C4-2B (cell line): ENCODE measurements at regions not wholly inside any gene's neighbourhood (a gene's known extent, or its start where the extent isn't known, plus 50 kb on each side); places are given as distances from the start of the nearest gene placed in this dataset.

Source experiments
- H3K27ac ChIP-seq: fragments of 450-650 bp; 2 replicates; pipeline ENCODE4 v1.5.1; 2017
- CTCF ChIP-seq: fragments of 450-650 bp; conservative IDR thresholded peaks from 2 replicates; pipeline ENCODE4 v1.5.1; 2017; ENCODE audit warnings: mild to moderate bottlenecking
- ZFX ChIP-seq: fragments of 450-650 bp; IDR thresholded peaks from 2 replicates; pipeline ENCODE4 v1.6.1; 2017

GRCh38 chr5:128009403-128009802 is 74.2 kb upstream of the SLC12A2 start:
- no peak overlapping the region for H3K27ac ChIP-seq
- TF ChIP-seq ZFX (no peak), CTCF (no peak)

GRCh38 chr5:128011339-128011738 is 72.2 kb upstream of the SLC12A2 start:
- no peak for TF ChIP-seq ZFX
- TF ChIP-seq CTCF = no peak

GRCh38 chr5:128014578-128014977 is 69.0 kb upstream of the SLC12A2 start:
- TF ChIP-seq ZFX = no peak
- TF ChIP-seq CTCF = no peak
- H3K27ac ChIP-seq = no peak overlapping the region

More at GRCh38 chr5:128011339-128011738, 72.2 kb upstream of the SLC12A2 start:
- no peak overlapping the region for H3K27ac ChIP-seq

GRCh38 chr5:128015478-128015877 is 68.1 kb upstream of the SLC12A2 start:
- no peak for TF ChIP-seq CTCF
- TF ChIP-seq ZFX = no peak
- H3K27ac ChIP-seq = no peak overlapping the region

DNA sequence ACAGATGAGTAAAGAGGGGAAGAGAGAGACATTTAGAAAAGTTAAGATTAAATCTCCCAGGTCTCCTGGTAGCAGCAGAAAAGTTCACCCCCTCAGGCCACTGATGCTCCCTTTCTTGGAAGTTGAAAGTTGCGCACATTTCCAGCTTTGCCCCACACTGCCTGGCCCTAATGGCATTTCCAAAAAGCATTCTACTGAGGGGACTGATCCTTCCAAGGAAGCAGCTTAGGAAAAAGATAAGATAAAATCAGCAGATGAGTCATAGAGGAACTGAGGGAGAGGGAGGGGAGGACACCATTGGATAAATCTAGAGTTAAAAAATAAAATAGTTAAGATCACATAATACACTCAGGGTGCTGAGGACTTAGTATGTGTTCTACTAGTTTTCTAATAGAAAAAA is 67.6 kb upstream of the SLC12A2 start:
- TF ChIP-seq CTCF (no peak), ZFX (no peak)

DNA sequence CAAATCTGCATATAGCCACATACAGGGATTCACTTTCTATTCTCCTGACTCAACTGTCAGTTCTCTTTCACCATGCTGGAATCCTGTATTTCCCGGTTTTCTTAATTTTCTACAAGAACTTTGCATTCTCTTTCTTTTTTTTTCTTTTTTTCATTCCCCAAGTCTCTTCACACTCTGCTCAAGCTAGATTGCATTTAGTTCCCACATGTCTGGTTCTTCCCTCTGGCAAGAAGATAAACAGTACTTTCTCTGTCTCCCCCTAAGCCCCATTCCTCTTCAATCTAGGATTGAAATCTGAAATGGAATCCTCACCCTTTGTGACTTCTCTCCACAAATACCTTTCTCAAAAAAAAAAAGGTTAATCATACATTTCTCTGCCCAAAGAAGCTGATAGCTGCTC is 64.2 kb upstream of the SLC12A2 start:
- no peak for TF ChIP-seq ZFX
- no peak for TF ChIP-seq CTCF
- no peak overlapping the region for H3K27ac ChIP-seq

More for the DNA sequence above, 67.6 kb upstream of the SLC12A2 start:
- no peak overlapping the region for H3K27ac ChIP-seq

DNA sequence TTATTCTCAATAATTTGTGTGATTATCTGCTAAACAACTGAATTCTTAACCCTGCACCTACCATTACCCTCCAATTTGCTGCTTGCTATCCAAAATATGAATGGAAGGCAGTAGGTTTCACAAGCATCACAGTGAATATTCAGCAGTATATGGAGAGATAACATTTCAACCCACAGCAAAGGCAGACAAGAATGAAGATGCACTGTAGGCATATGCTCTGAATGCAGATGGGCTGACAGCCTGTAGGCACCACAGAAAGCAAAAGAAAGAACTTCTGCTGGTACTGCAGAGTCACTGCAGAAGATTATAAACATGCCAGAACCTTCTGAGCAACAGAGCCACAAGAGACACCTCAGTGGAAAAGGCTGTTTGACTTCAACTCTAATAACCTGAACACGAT is 63.6 kb upstream of the SLC12A2 start:
- H3K27ac ChIP-seq = no peak overlapping the region
- TF ChIP-seq CTCF = no peak
- TF ChIP-seq ZFX = no peak
